GM13976 (cell line): ENCODE measurements at regions not wholly inside any gene's neighbourhood (a gene's known extent, or its start where the extent isn't known, plus 50 kb on each side); places are given as distances from the start of the nearest gene placed in this dataset.

Source experiments
- DNase-seq: peaks from one replicate; pipeline ENCODE4 v3.0.0; 2012; ENCODE audit warnings: low spot score
- CTCF ChIP-seq: IDR thresholded peaks from 2 replicates; pipeline ENCODE4 v1.5.1; 2012; ENCODE audit warnings: borderline replicate concordance, mild to moderate bottlenecking; ENCODE audit not compliant: insufficient read depth; ENCODE audit errors: extremely low read depth, missing control alignments, control extremely low read depth
- in situ Hi-C: fragments of 300-500 bp; cut with MboI; formaldehyde crosslinking; loops from one replicate; pipeline ENCODE4 v1.12.0; 2022; ENCODE audit warnings: low sequenced_read_pairs, mixed read lengths, inconsistent platforms; ENCODE audit not compliant: unreplicated experiment

GRCh38 chr2:79271456-79271855, 111.9 kb upstream of the REG3A start:
- DNase-seq = no peak
- in situ Hi-C loops = no loop called here
- no peak for TF ChIP-seq CTCF

- TF ChIP-seq CTCF = no peak
- no peak for DNase-seq
- in situ Hi-C loops = no loop called here
These were observed 101.3 kb upstream of the REG3A start for GRCh38 chr2:79260848-79261247.

- no peak for DNase-seq
- in situ Hi-C loops = no loop called here
- TF ChIP-seq CTCF = no peak
These were observed 100.4 kb upstream of the REG3A start for GRCh38 chr2:79259959-79260358.

- in situ Hi-C loops = no loop called here
- DNase-seq = no peak
- TF ChIP-seq CTCF = no peak
These were observed 99.7 kb upstream of the REG3A start for GRCh38 chr2:79259296-79259695.

- no peak for TF ChIP-seq CTCF
- no peak for DNase-seq
- in situ Hi-C loops = no loop called here
These were observed 93.8 kb upstream of the REG3A start for GRCh38 chr2:79253243-79253774.

- no peak for TF ChIP-seq CTCF
- in situ Hi-C loops = no loop called here
- no peak for DNase-seq
These were observed 91.1 kb upstream of the REG3A start for GRCh38 chr2:79250656-79251055.

GRCh38 chr2:79248776-79249175, 89.2 kb upstream of the REG3A start:
- in situ Hi-C loops = no loop called here
- no peak for DNase-seq

More at GRCh38 chr2:79248776-79249175, 89.2 kb upstream of the REG3A start:
- TF ChIP-seq CTCF = no peak
